WTC11 (cell line): ENCODE measurements at regions not wholly inside any gene's neighbourhood (a gene's known extent, or its start where the extent isn't known, plus 50 kb on each side); places are given as distances from the start of the nearest gene placed in this dataset.
"Not testable (repeated sequence)": the region's sequence is repeated elsewhere in the genome, so short reads cannot be mapped to it uniquely, and the experiment has no call there.

Source experiments
- ATAC-seq: fragments of 200-7000 bp; cut with Tn5 transposase; 2 replicates; pipeline ENCODE4 v1.10.0; 2021; ENCODE audit warnings: mild to moderate bottlenecking, moderate library complexity
- CTCF ChIA-PET: fragments of 300-600 bp; sonication (Branson Sonifier 250); formaldehyde crosslinking; loops from one replicate; lab custom pipeline; 2021; ENCODE audit warnings: antibody characterized with exemption; lab: Charles Lee
- POLR2A ChIA-PET: fragments of 350-600 bp; sonication (Branson Sonifier 250); formaldehyde crosslinking; loops from one replicate; lab custom pipeline; 2021; ENCODE audit warnings: antibody characterized with exemption; lab: Charles Lee
- DNase-seq: peaks from one replicate; pipeline ENCODE4 v3.0.0; 2021; ENCODE audit warnings: low spot score
- H3K27ac Mint-ChIP-seq: 2 replicates; pipeline ENCODE4 v1.8.0; 2021; ENCODE audit warnings: mixed read lengths
- H3K27me3 Mint-ChIP-seq: 2 replicates; pipeline ENCODE4 v1.8.0; 2021; ENCODE audit warnings: low read depth, mild to moderate bottlenecking, moderate library complexity, mixed read lengths
- H3K36me3 Mint-ChIP-seq: 2 replicates; pipeline ENCODE4 v1.8.0; 2021; ENCODE audit warnings: mixed read lengths
- H3K4me1 Mint-ChIP-seq: 2 replicates; pipeline ENCODE4 v1.8.0; 2022; ENCODE audit warnings: mixed read lengths
- H3K4me3 Mint-ChIP-seq: 2 replicates; pipeline ENCODE4 v1.8.0; 2021; ENCODE audit warnings: mild to moderate bottlenecking, moderate library complexity, mixed read lengths
- H3K9me3 Mint-ChIP-seq: 2 replicates; pipeline ENCODE4 v1.8.0; 2021; ENCODE audit warnings: mixed read lengths
- AFF4 ChIP-seq: sonication (generic); formaldehyde crosslinking; IDR thresholded peaks from 2 replicates; pipeline ENCODE4 v1.8.1; 2023; ENCODE audit warnings: mild to moderate bottlenecking, missing genetic modification reagents, borderline replicate concordance
- EMX1 ChIP-seq: fragments of 250-450 bp; sonication (Bioruptor Pico); IDR thresholded peaks from 2 replicates; pipeline ENCODE4 v1.8.0; 2021; ENCODE audit warnings: mild to moderate bottlenecking
- HMGXB4 ChIP-seq: sonication (generic); formaldehyde crosslinking; IDR thresholded peaks from 2 replicates; pipeline ENCODE4 v1.8.1; 2023; ENCODE audit warnings: mild to moderate bottlenecking, moderate library complexity, missing genetic modification reagents
- IRF1 ChIP-seq: sonication (generic); formaldehyde crosslinking; IDR thresholded peaks from 2 replicates; pipeline ENCODE4 v1.8.0; 2023; ENCODE audit warnings: missing genetic modification reagents
- MXD4 ChIP-seq: fragments of 250-450 bp; sonication (Bioruptor Pico); IDR thresholded peaks from 2 replicates; pipeline ENCODE4 v1.8.0; 2021; ENCODE audit warnings: mild to moderate bottlenecking, moderate library complexity, borderline replicate concordance
- NR1H2 ChIP-seq: sonication (generic); formaldehyde crosslinking; IDR thresholded peaks from 2 replicates; pipeline ENCODE4 v1.9.0; 2021; ENCODE audit warnings: mild to moderate bottlenecking, moderate library complexity, missing genetic modification reagents
- NR2C2 ChIP-seq: sonication (generic); formaldehyde crosslinking; IDR thresholded peaks from 2 replicates; pipeline ENCODE4 v1.8.0; 2022; ENCODE audit warnings: mild to moderate bottlenecking, missing genetic modification reagents
- PREB ChIP-seq: sonication (generic); formaldehyde crosslinking; IDR thresholded peaks from 2 replicates; pipeline ENCODE4 v1.8.1; 2022; ENCODE audit warnings: mild to moderate bottlenecking, missing genetic modification reagents, moderate library complexity, borderline replicate concordance
- RELA ChIP-seq: sonication (generic); formaldehyde crosslinking; IDR thresholded peaks from 2 replicates; pipeline ENCODE4 v1.8.1; 2022; ENCODE audit warnings: missing genetic modification reagents, mild to moderate bottlenecking, borderline replicate concordance
- TCF7 ChIP-seq: sonication (generic); formaldehyde crosslinking; IDR thresholded peaks from 2 replicates; pipeline ENCODE4 v1.8.0; 2022; ENCODE audit warnings: mild to moderate bottlenecking, low read depth, missing genetic modification reagents, moderate library complexity
- TP53 ChIP-seq: sonication (generic); formaldehyde crosslinking; IDR thresholded peaks from 2 replicates; pipeline ENCODE4 v1.8.1; 2023; ENCODE audit warnings: mild to moderate bottlenecking, missing genetic modification reagents
- ZMAT4 ChIP-seq: fragments of 250-450 bp; sonication (Bioruptor Pico); IDR thresholded peaks from 2 replicates; pipeline ENCODE4 v1.9.0; 2021; ENCODE audit warnings: mild to moderate bottlenecking
- ZNF121 ChIP-seq: sonication (generic); formaldehyde crosslinking; IDR thresholded peaks from 2 replicates; pipeline ENCODE4 v1.8.0; 2023; ENCODE audit warnings: missing genetic modification reagents
- ZNF138 ChIP-seq: sonication (generic); formaldehyde crosslinking; conservative IDR thresholded peaks from 2 replicates; pipeline ENCODE4 v1.8.1; 2022; ENCODE audit warnings: mild to moderate bottlenecking, moderate library complexity, missing genetic modification reagents
- ZNF317 ChIP-seq: sonication (generic); formaldehyde crosslinking; IDR thresholded peaks from 2 replicates; pipeline ENCODE4 v1.8.1; 2023; ENCODE audit warnings: low read depth, mild to moderate bottlenecking, moderate library complexity, missing genetic modification reagents, borderline replicate concordance
- ZNF396 ChIP-seq: fragments of 250-450 bp; sonication (Bioruptor Pico); IDR thresholded peaks from 2 replicates; pipeline ENCODE4 v1.8.0; 2021; ENCODE audit warnings: mild to moderate bottlenecking, moderate library complexity, borderline replicate concordance
- ZNF416 ChIP-seq: fragments of 250-450 bp; sonication (Bioruptor Pico); IDR thresholded peaks from 2 replicates; pipeline ENCODE4 v1.9.0; 2021; ENCODE audit warnings: mild to moderate bottlenecking, inconsistent platforms
- TF ChIP-seq, protein P1 (sequence below): sonication (generic); formaldehyde crosslinking; IDR thresholded peaks from 2 replicates; pipeline ENCODE4 v1.8.0; 2023; ENCODE audit warnings: mild to moderate bottlenecking, missing genetic modification reagents

- TF ChIP-seq, protein P1, sequence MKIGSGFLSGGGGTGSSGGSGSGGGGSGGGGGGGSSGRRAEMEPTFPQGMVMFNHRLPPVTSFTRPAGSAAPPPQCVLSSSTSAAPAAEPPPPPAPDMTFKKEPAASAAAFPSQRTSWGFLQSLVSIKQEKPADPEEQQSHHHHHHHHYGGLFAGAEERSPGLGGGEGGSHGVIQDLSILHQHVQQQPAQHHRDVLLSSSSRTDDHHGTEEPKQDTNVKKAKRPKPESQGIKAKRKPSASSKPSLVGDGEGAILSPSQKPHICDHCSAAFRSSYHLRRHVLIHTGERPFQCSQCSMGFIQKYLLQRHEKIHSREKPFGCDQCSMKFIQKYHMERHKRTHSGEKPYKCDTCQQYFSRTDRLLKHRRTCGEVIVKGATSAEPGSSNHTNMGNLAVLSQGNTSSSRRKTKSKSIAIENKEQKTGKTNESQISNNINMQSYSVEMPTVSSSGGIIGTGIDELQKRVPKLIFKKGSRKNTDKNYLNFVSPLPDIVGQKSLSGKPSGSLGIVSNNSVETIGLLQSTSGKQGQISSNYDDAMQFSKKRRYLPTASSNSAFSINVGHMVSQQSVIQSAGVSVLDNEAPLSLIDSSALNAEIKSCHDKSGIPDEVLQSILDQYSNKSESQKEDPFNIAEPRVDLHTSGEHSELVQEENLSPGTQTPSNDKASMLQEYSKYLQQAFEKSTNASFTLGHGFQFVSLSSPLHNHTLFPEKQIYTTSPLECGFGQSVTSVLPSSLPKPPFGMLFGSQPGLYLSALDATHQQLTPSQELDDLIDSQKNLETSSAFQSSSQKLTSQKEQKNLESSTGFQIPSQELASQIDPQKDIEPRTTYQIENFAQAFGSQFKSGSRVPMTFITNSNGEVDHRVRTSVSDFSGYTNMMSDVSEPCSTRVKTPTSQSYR, result no peak
- no peak for TF ChIP-seq AFF4 (CRISPR knock-in tag)
- no peak for TF ChIP-seq RELA
- no peak for TF ChIP-seq NR2C2 (CRISPR knock-in tag)
Measured at GRCh38 chrX:10681167-10681566, 60.8 kb upstream of the MID1 start (continued).

DNA sequence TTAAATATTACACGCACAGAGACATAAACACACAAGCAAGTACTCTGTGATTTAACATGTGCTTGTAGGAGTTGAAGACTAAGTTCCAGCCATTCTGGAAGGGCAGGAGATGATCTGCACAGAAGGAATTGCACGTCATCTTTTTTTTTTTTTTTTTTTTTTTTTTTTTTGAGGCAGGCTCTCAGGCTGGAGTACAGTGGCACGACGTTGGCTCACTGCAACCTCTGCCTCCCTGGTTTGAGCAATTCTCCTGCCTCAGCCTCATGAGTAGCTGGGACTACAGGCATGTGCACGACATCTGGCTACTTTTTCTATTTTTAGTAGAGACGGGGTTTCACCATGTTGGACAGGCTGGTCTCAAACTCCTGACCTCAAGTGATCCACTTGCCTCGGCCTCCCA, 63.2 kb upstream of the MID1 start:
- H3K36me3 Mint-ChIP-seq, POLR2A ChIA-PET: not testable (repeated sequence)

GRCh38 chrX:10685923-10686595, 65.7 kb upstream of the MID1 start:
- ATAC-seq (no peak), DNase-seq (no peak)
- POLR2A ChIA-PET, result no interaction called here
- CTCF ChIA-PET, result no interaction called here
- H3K9me3 Mint-ChIP-seq, result peaks cover 13% of the 10 kb centered on the region; the same call in 1 of the 2 replicates
- H3K36me3 Mint-ChIP-seq, result peaks cover 6% of the 10 kb centered on the region; the same call in 1 of the 2 replicates
- TF ChIP-seq PREB (CRISPR knock-in tag), result no peak
- TF ChIP-seq ZNF317, result no peak
- TF ChIP-seq TP53 (CRISPR knock-in tag), result no peak
- no peak for TF ChIP-seq EMX1
- TF ChIP-seq ZNF121, result no peak
- TF ChIP-seq TCF7 (CRISPR knock-in tag), result no peak
- TF ChIP-seq NR1H2, result no peak
- no peak for TF ChIP-seq ZNF138 (CRISPR knock-in tag)
- TF ChIP-seq IRF1 (CRISPR knock-in tag), result no peak
- TF ChIP-seq ZNF396 (CRISPR knock-in tag), result no peak
- no peak for TF ChIP-seq HMGXB4
- TF ChIP-seq ZMAT4 (CRISPR knock-in tag), result no peak
- TF ChIP-seq MXD4 (CRISPR knock-in tag), result no peak
- no peak for TF ChIP-seq ZNF416 (CRISPR knock-in tag)
- no peaks in the 10 kb centered on the region for H3K27me3 Mint-ChIP-seq
- H3K27ac Mint-ChIP-seq, result no peak overlapping the region
- H3K4me3 Mint-ChIP-seq, result no peak overlapping the region
- peaks cover 3% of the 10 kb centered on the region; the same call in 1 of the 2 replicates for H3K4me1 Mint-ChIP-seq

More for the DNA sequence above, 63.2 kb upstream of the MID1 start:
- DNase-seq, H3K9me3 Mint-ChIP-seq, CTCF ChIA-PET, H3K27me3 Mint-ChIP-seq, H3K4me3 Mint-ChIP-seq, H3K27ac Mint-ChIP-seq, ATAC-seq: not testable (repeated sequence)
- peaks cover 15% of the 10 kb centered on the region for H3K4me1 Mint-ChIP-seq

DNA sequence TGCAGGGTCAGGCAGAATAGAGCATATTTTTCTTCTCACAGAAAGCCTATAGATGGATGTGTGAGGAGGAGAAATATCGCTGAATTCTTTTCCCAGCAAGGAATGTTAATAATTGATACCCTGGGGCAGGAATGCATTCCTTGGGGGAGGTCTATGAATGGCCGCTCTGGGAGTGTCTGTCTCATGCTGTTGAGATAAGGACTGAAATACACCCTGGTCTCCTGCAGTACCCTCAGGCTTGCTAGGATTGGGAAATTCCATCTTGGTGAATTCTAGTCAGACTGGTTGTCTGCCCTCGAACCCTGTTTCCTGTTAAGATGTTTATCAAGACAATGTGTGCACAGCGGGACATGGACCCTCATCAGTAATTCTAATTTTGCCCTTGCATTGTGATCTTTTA, 71.4 kb upstream of the MID1 start:
- CTCF ChIA-PET, ATAC-seq: not testable (repeated sequence)

More for the DNA sequence above, 71.4 kb upstream of the MID1 start:
- H3K4me1 Mint-ChIP-seq, H3K27me3 Mint-ChIP-seq, H3K27ac Mint-ChIP-seq, POLR2A ChIA-PET, DNase-seq, H3K4me3 Mint-ChIP-seq: not testable (repeated sequence)
- Mint-ChIP-seq H3K9me3 (peaks cover 31% of the 10 kb centered on the region), H3K36me3 (peaks cover 22% of the 10 kb centered on the region)
